ENCODE measurements at regions not wholly inside any gene's neighbourhood (a gene's known extent, or its start where the extent isn't known, plus 50 kb on each side); places are given as distances from the start of the nearest gene placed in this dataset.

- TF ChIP-seq SIN3A (IDR thresholded peaks at IDR 0.05; ENCODE audit: borderline replicate concordance, insufficient read depth, low read length): no peak
- TF ChIP-seq FOXP2 (optimal IDR thresholded peaks at IDR 0.05; ENCODE audit: borderline replicate concordance, extremely low read depth, extremely low read length, insufficient read depth): no peak
- no peak for TF ChIP-seq POLR2AphosphoS5 (IDR thresholded peaks at IDR 0.05; ENCODE audit: low read depth, low read length)
- TF ChIP-seq TAF1 (IDR thresholded peaks at IDR 0.05; ENCODE audit: borderline replicate concordance, insufficient read depth, low read length): no peak
- TF ChIP-seq, protein P1, sequence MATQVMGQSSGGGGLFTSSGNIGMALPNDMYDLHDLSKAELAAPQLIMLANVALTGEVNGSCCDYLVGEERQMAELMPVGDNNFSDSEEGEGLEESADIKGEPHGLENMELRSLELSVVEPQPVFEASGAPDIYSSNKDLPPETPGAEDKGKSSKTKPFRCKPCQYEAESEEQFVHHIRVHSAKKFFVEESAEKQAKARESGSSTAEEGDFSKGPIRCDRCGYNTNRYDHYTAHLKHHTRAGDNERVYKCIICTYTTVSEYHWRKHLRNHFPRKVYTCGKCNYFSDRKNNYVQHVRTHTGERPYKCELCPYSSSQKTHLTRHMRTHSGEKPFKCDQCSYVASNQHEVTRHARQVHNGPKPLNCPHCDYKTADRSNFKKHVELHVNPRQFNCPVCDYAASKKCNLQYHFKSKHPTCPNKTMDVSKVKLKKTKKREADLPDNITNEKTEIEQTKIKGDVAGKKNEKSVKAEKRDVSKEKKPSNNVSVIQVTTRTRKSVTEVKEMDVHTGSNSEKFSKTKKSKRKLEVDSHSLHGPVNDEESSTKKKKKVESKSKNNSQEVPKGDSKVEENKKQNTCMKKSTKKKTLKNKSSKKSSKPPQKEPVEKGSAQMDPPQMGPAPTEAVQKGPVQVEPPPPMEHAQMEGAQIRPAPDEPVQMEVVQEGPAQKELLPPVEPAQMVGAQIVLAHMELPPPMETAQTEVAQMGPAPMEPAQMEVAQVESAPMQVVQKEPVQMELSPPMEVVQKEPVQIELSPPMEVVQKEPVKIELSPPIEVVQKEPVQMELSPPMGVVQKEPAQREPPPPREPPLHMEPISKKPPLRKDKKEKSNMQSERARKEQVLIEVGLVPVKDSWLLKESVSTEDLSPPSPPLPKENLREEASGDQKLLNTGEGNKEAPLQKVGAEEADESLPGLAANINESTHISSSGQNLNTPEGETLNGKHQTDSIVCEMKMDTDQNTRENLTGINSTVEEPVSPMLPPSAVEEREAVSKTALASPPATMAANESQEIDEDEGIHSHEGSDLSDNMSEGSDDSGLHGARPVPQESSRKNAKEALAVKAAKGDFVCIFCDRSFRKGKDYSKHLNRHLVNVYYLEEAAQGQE (IDR thresholded peaks at IDR 0.05; ENCODE audit: insufficient read depth in 1 of 2, low read depth in 2 of 2, low read length in 2 of 2): no peak
These were observed 394.5 kb downstream of the SEMA3D start for GRCh38 chr7:84792231-84792893.

- TF ChIP-seq SIN3A (IDR thresholded peaks at IDR 0.05; ENCODE audit: borderline replicate concordance, insufficient read depth, low read length): no peak
- TF ChIP-seq FOXP2 (optimal IDR thresholded peaks at IDR 0.05; ENCODE audit: borderline replicate concordance, extremely low read depth, extremely low read length, insufficient read depth): no peak
- TF ChIP-seq, protein P1 (IDR thresholded peaks at IDR 0.05; ENCODE audit: insufficient read depth in 1 of 2, low read depth in 2 of 2, low read length in 2 of 2): no peak
- TF ChIP-seq TAF1 (IDR thresholded peaks at IDR 0.05; ENCODE audit: borderline replicate concordance, insufficient read depth, low read length): no peak
- TF ChIP-seq POLR2AphosphoS5 (IDR thresholded peaks at IDR 0.05; ENCODE audit: low read depth, low read length): no peak
These were observed 396.0 kb downstream of the SEMA3D start for GRCh38 chr7:84790882-84791281.

DNA sequence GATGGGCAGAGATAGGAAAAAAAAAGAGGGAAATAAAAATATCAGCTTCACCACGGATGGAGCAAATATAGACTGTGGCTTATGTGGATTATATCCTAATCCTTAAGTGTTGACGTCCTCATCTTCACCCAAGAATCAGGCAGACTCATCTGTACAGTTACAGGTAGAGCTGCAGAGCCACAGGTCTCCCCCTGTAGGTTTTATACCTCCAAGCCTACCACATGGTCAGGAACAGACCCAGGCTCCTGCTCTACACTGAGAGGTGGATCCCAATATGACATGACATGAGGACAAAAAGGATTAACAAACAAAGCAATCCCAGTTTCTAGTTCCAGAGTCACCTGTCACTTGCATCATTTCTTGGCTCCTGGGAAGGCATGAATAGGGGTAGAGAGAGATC lies 400.8 kb downstream of the SEMA3D start:
- no peak for TF ChIP-seq SIN3A (IDR thresholded peaks at IDR 0.05; ENCODE audit: borderline replicate concordance, insufficient read depth, low read length)
- TF ChIP-seq, protein P1 (IDR thresholded peaks at IDR 0.05; ENCODE audit: insufficient read depth in 1 of 2, low read depth in 2 of 2, low read length in 2 of 2): no peak
- TF ChIP-seq POLR2AphosphoS5 (IDR thresholded peaks at IDR 0.05; ENCODE audit: low read depth, low read length): no peak
- TF ChIP-seq TAF1 (IDR thresholded peaks at IDR 0.05; ENCODE audit: borderline replicate concordance, insufficient read depth, low read length): no peak
- TF ChIP-seq FOXP2 (optimal IDR thresholded peaks at IDR 0.05; ENCODE audit: borderline replicate concordance, extremely low read depth, extremely low read length, insufficient read depth): no peak

DNA sequence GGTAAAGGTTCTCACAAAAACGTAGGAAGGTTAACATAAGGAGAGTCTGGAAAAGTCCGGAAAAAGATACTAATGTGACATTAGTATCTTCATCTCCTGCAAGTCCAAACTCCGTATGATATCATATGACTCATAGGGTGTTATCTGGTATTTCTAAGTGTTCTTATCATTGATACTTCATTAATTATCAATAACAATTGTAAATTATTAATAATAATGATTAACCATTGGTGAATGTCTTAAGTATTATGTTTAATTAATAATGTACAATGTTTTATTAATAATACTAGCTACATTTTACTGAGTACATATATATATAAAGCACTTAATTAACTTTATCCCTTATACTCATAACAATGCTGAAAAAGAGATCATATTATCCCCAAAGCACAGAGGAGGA lies 402.4 kb downstream of the SEMA3D start:
- TF ChIP-seq FOXP2 (optimal IDR thresholded peaks at IDR 0.05; ENCODE audit: borderline replicate concordance, extremely low read depth, extremely low read length, insufficient read depth): no peak
- TF ChIP-seq, protein P1 (IDR thresholded peaks at IDR 0.05; ENCODE audit: insufficient read depth in 1 of 2, low read depth in 2 of 2, low read length in 2 of 2): no peak
- no peak for TF ChIP-seq TAF1 (IDR thresholded peaks at IDR 0.05; ENCODE audit: borderline replicate concordance, insufficient read depth, low read length)
- TF ChIP-seq SIN3A (IDR thresholded peaks at IDR 0.05; ENCODE audit: borderline replicate concordance, insufficient read depth, low read length): no peak

Measured in PFSK-1 (cell line).